Fibroblast of the conjunctiva (primary cell): ENCODE measurements at regions not wholly inside any gene's neighbourhood (a gene's known extent, or its start where the extent isn't known, plus 50 kb on each side); places are given as distances from the start of the nearest gene placed in this dataset.

Source experiments
- DNase-seq: peaks from one replicate; pipeline ENCODE4 v3.0.0-alpha.2; 2010; ENCODE audit warnings: low read depth

GRCh38 chr7:18250133-18250532 lies 222.5 kb upstream of the PRPS1L1 start:
- DNase-seq = no peak

GRCh38 chr7:18257711-18258110 lies 230.1 kb upstream of the PRPS1L1 start:
- DNase-seq = no peak

GRCh38 chr7:18262058-18262457 lies 233.5 kb upstream of the HDAC9 start:
- DNase-seq = no peak

GRCh38 chr7:18265611-18266281 lies 229.8 kb upstream of the HDAC9 start:
- no peak for DNase-seq

- no peak for DNase-seq
Measured at GRCh38 chr7:18268571-18268970, 227.0 kb upstream of the HDAC9 start.

GRCh38 chr7:18276380-18276779 lies 219.2 kb upstream of the HDAC9 start:
- no peak for DNase-seq

- DNase-seq = no peak
Measured at GRCh38 chr7:18278316-18278715, 217.2 kb upstream of the HDAC9 start.

GRCh38 chr7:18283045-18283444 lies 212.5 kb upstream of the HDAC9 start:
- no peak for DNase-seq

GRCh38 chr7:18287482-18287881 lies 208.1 kb upstream of the HDAC9 start:
- no peak for DNase-seq

- no peak for DNase-seq
Measured at GRCh38 chr7:18288322-18289037, 207.1 kb upstream of the HDAC9 start.

- DNase-seq = no peak
Measured at GRCh38 chr7:18289788-18290187, 205.8 kb upstream of the HDAC9 start.

GRCh38 chr7:18290223-18290622 lies 205.3 kb upstream of the HDAC9 start:
- no peak for DNase-seq

GRCh38 chr7:18290865-18291264 lies 204.7 kb upstream of the HDAC9 start:
- no peak for DNase-seq

- no peak for DNase-seq
Measured at GRCh38 chr7:18292584-18292983, 203.0 kb upstream of the HDAC9 start.

- no peak for DNase-seq
Measured at GRCh38 chr7:18293759-18294158, 201.8 kb upstream of the HDAC9 start.

- no peak for DNase-seq
Measured at GRCh38 chr7:18294411-18294810, 201.1 kb upstream of the HDAC9 start.

- no peak for DNase-seq
Measured at GRCh38 chr7:18295781-18296423, 199.6 kb upstream of the HDAC9 start.

GRCh38 chr7:18302097-18302496 lies 193.5 kb upstream of the HDAC9 start:
- no peak for DNase-seq

- no peak for DNase-seq
Measured at GRCh38 chr7:18305866-18306265, 189.7 kb upstream of the HDAC9 start.

- no peak for DNase-seq
Measured at GRCh38 chr7:18306696-18307095, 188.9 kb upstream of the HDAC9 start.

GRCh38 chr7:18308938-18309337 lies 186.6 kb upstream of the HDAC9 start:
- DNase-seq = no peak

GRCh38 chr7:18312482-18312881 lies 183.1 kb upstream of the HDAC9 start:
- no peak for DNase-seq

- DNase-seq = no peak
Measured at GRCh38 chr7:18313965-18314364, 181.6 kb upstream of the HDAC9 start.
